Activated CD4-positive, alpha-beta memory T cell treated with anti-CD3 and anti-CD28 coated beads for 36 hours (primary cell): ENCODE measurements at regions not wholly inside any gene's neighbourhood (a gene's known extent, or its start where the extent isn't known, plus 50 kb on each side); places are given as distances from the start of the nearest gene placed in this dataset.

Source experiments
- CTCF ChIA-PET: fragments of 350-600 bp; sonication (Branson Sonifier 250); formaldehyde crosslinking; loops from one replicate; lab custom pipeline; 2021; ENCODE audit warnings: antibody characterized with exemption, inconsistent platforms; lab: Charles Lee
- POLR2A ChIA-PET: fragments of 350-600 bp; sonication (Branson Sonifier 250); formaldehyde crosslinking; loops from one replicate; lab custom pipeline; 2021; ENCODE audit warnings: antibody characterized with exemption; lab: Charles Lee
- DNase-seq: peaks from one replicate; pipeline ENCODE4 v3.0.0-alpha.2; 2020
- H3K27ac Mint-ChIP-seq: one replicate; pipeline ENCODE4 v1.8.0; 2021; ENCODE audit warnings: mixed read lengths
- H3K27me3 Mint-ChIP-seq: one replicate; pipeline ENCODE4 v1.8.0; 2021; ENCODE audit warnings: mixed read lengths
- H3K36me3 Mint-ChIP-seq: one replicate; pipeline ENCODE4 v1.8.0; 2021; ENCODE audit warnings: mixed read lengths
- H3K4me1 Mint-ChIP-seq: one replicate; pipeline ENCODE4 v1.8.0; 2021; ENCODE audit warnings: low read depth, mixed read lengths
- H3K4me3 Mint-ChIP-seq: one replicate; pipeline ENCODE4 v1.8.0; 2021; ENCODE audit warnings: mild to moderate bottlenecking, mixed read lengths
- H3K9me3 Mint-ChIP-seq: one replicate; pipeline ENCODE4 v1.8.0; 2021; ENCODE audit warnings: mixed read lengths
- intact Hi-C: fragments of 100-400 bp; cut with micrococcal nuclease; formaldehyde crosslinking; loops from one replicate; pipeline ENCODE4 v1.15.1; 2023

- Mint-ChIP-seq H3K4me1 (peaks cover 5% of the 10 kb centered on the region), H3K27me3 (no peaks in the 10 kb centered on the region), H3K9me3 (no peaks in the 10 kb centered on the region), H3K4me3 (no peak overlapping the region), H3K36me3 (no peaks in the 10 kb centered on the region), H3K27ac (no peak overlapping the region)
- no peak for DNase-seq
- intact Hi-C loops: loop anchor here (2.0 kb wide), 2 partner anchors 616 to 1432 kb away; no protein-coding TSS in a partner anchor
- POLR2A ChIA-PET: no interaction called here
- CTCF ChIA-PET: interaction anchor here (0.7 to 5.9 kb wide), 7 partner anchors 11 to 1443 kb away, joined by 3 to 49 read pairs (median 4); no protein-coding TSS in a partner anchor
Measured at GRCh38 chr5:152532714-152533113, 127.6 kb upstream of the NMUR2 start.

- POLR2A ChIA-PET: no interaction called here
- Mint-ChIP-seq H3K36me3 (no peaks in the 10 kb centered on the region), H3K27me3 (no peaks in the 10 kb centered on the region), H3K4me1 (no peaks in the 10 kb centered on the region), H3K27ac (no peak overlapping the region), H3K9me3 (no peaks in the 10 kb centered on the region), H3K4me3 (no peak overlapping the region)
- CTCF ChIA-PET: interaction anchor here (5.9 kb wide), 1 partner anchor 1431 kb away, joined by 49 read pairs; no protein-coding TSS in a partner anchor
- intact Hi-C loops: no loop called here
- DNase-seq: no peak
Measured at GRCh38 chr5:152534641-152535040, 129.6 kb upstream of the NMUR2 start.

GRCh38 chr5:152542741-152543140, 137.7 kb upstream of the NMUR2 start:
- intact Hi-C loops: no loop called here
- no peaks in the 10 kb centered on the region for H3K4me1 Mint-ChIP-seq
- H3K36me3 Mint-ChIP-seq: no peaks in the 10 kb centered on the region
- no peak overlapping the region for H3K4me3 Mint-ChIP-seq
- peaks cover 20% of the 10 kb centered on the region for H3K27me3 Mint-ChIP-seq
- POLR2A ChIA-PET: no interaction called here
- no peak for DNase-seq
- H3K27ac Mint-ChIP-seq: no peak overlapping the region
- CTCF ChIA-PET: no interaction called here
- no peaks in the 10 kb centered on the region for H3K9me3 Mint-ChIP-seq

- Mint-ChIP-seq H3K27ac (no peak overlapping the region), H3K4me3 (no peak overlapping the region), H3K36me3 (no peaks in the 10 kb centered on the region), H3K4me1 (no peaks in the 10 kb centered on the region), H3K27me3 (peaks cover 16% of the 10 kb centered on the region), H3K9me3 (no peaks in the 10 kb centered on the region)
- no peak for DNase-seq
- ChIA-PET POLR2A (no interaction called here), CTCF (no interaction called here)
- intact Hi-C loops: no loop called here
Measured at GRCh38 chr5:152546493-152546892, 141.4 kb upstream of the NMUR2 start.

- POLR2A ChIA-PET: no interaction called here
- H3K4me3 Mint-ChIP-seq: no peak overlapping the region
Measured at GRCh38 chr5:152547202-152547601, 142.1 kb upstream of the NMUR2 start.

GRCh38 chr5:152549709-152550108, 144.6 kb upstream of the NMUR2 start:
- ChIA-PET POLR2A (no interaction called here), CTCF (no interaction called here)
- no peaks in the 10 kb centered on the region for H3K36me3 Mint-ChIP-seq
- no peaks in the 10 kb centered on the region for H3K9me3 Mint-ChIP-seq
- H3K4me1 Mint-ChIP-seq: no peaks in the 10 kb centered on the region
- no peak overlapping the region for H3K27ac Mint-ChIP-seq
- intact Hi-C loops: no loop called here
- DNase-seq: no peak
- no peak overlapping the region for H3K4me3 Mint-ChIP-seq
- H3K27me3 Mint-ChIP-seq: peaks cover under 1% of the 10 kb centered on the region

More at GRCh38 chr5:152547202-152547601, 142.1 kb upstream of the NMUR2 start:
- DNase-seq: no peak
- H3K9me3 Mint-ChIP-seq: no peaks in the 10 kb centered on the region
- no peaks in the 10 kb centered on the region for H3K4me1 Mint-ChIP-seq
- H3K27ac Mint-ChIP-seq: no peak overlapping the region
- intact Hi-C loops: no loop called here
- CTCF ChIA-PET: no interaction called here
- H3K36me3 Mint-ChIP-seq: no peaks in the 10 kb centered on the region
- peaks cover 13% of the 10 kb centered on the region for H3K27me3 Mint-ChIP-seq

- H3K36me3 Mint-ChIP-seq: no peaks in the 10 kb centered on the region
- no peaks in the 10 kb centered on the region for H3K9me3 Mint-ChIP-seq
- DNase-seq: no peak
- H3K27me3 Mint-ChIP-seq: no peaks in the 10 kb centered on the region
- no peaks in the 10 kb centered on the region for H3K4me1 Mint-ChIP-seq
- CTCF ChIA-PET: interaction anchor here (0.6 to 2.1 kb wide), 2 partner anchors 9 to 10 kb away, joined by 3 to 7 read pairs; no protein-coding TSS in a partner anchor
- POLR2A ChIA-PET: no interaction called here
- H3K27ac Mint-ChIP-seq: no peak overlapping the region
- no peak overlapping the region for H3K4me3 Mint-ChIP-seq
- intact Hi-C loops: no loop called here
Measured at GRCh38 chr5:152551061-152551460, 146.0 kb upstream of the NMUR2 start.

- CTCF ChIA-PET: no interaction called here
- DNase-seq: no peak
- H3K27ac Mint-ChIP-seq: no peak overlapping the region
- intact Hi-C loops: no loop called here
- no peaks in the 10 kb centered on the region for H3K4me1 Mint-ChIP-seq
- H3K9me3 Mint-ChIP-seq: no peaks in the 10 kb centered on the region
- no peaks in the 10 kb centered on the region for H3K36me3 Mint-ChIP-seq
- H3K4me3 Mint-ChIP-seq: no peak overlapping the region
- POLR2A ChIA-PET: no interaction called here
- H3K27me3 Mint-ChIP-seq: no peaks in the 10 kb centered on the region
Measured at GRCh38 chr5:152556784-152557183, 151.7 kb upstream of the NMUR2 start.

GRCh38 chr5:152560512-152561137, 155.5 kb upstream of the NMUR2 start:
- ChIA-PET CTCF (interaction anchor here (0.7 to 1.8 kb wide), 6 partner anchors 9 to 1408 kb away, joined by 3 to 30 read pairs (median 4); no protein-coding TSS in a partner anchor), POLR2A (no interaction called here)
- intact Hi-C loops: loop anchor here (10.0 kb wide), 1 partner anchor 564 kb away; no protein-coding TSS in a partner anchor
- no peaks in the 10 kb centered on the region for H3K4me1 Mint-ChIP-seq
- H3K27ac Mint-ChIP-seq: no peak overlapping the region
- no peak overlapping the region for H3K4me3 Mint-ChIP-seq
- no peaks in the 10 kb centered on the region for H3K27me3 Mint-ChIP-seq
- H3K36me3 Mint-ChIP-seq: no peaks in the 10 kb centered on the region
- DNase-seq: peak; percentile 60
- H3K9me3 Mint-ChIP-seq: no peaks in the 10 kb centered on the region

GRCh38 chr5:152568016-152568415, 162.9 kb upstream of the NMUR2 start:
- DNase-seq: no peak
- no peaks in the 10 kb centered on the region for H3K4me1 Mint-ChIP-seq
- no peaks in the 10 kb centered on the region for H3K36me3 Mint-ChIP-seq
- CTCF ChIA-PET: no interaction called here
- POLR2A ChIA-PET: no interaction called here
- H3K4me3 Mint-ChIP-seq: no peak overlapping the region
- intact Hi-C loops: loop anchor here (10.0 kb wide), 1 partner anchor 557 kb away; no protein-coding TSS in a partner anchor
- H3K27me3 Mint-ChIP-seq: no peaks in the 10 kb centered on the region
- H3K27ac Mint-ChIP-seq: no peak overlapping the region
- no peaks in the 10 kb centered on the region for H3K9me3 Mint-ChIP-seq

- no peak overlapping the region for H3K27ac Mint-ChIP-seq
- no peaks in the 10 kb centered on the region for H3K27me3 Mint-ChIP-seq
- peaks cover 5% of the 10 kb centered on the region for H3K9me3 Mint-ChIP-seq
- no peaks in the 10 kb centered on the region for H3K4me1 Mint-ChIP-seq
- no peaks in the 10 kb centered on the region for H3K36me3 Mint-ChIP-seq
- no peak for DNase-seq
- CTCF ChIA-PET: no interaction called here
- intact Hi-C loops: no loop called here
- no peak overlapping the region for H3K4me3 Mint-ChIP-seq
- POLR2A ChIA-PET: no interaction called here
Measured at GRCh38 chr5:152572812-152573211, 167.7 kb upstream of the NMUR2 start.

GRCh38 chr5:152584103-152584502, 179.0 kb upstream of the NMUR2 start:
- H3K36me3 Mint-ChIP-seq: no peaks in the 10 kb centered on the region
- no peak overlapping the region for H3K4me3 Mint-ChIP-seq
- intact Hi-C loops: no loop called here
- H3K4me1 Mint-ChIP-seq: no peaks in the 10 kb centered on the region
- H3K27ac Mint-ChIP-seq: no peak overlapping the region
- no peak for DNase-seq
- H3K27me3 Mint-ChIP-seq: peaks cover 2% of the 10 kb centered on the region
- H3K9me3 Mint-ChIP-seq: peaks cover 6% of the 10 kb centered on the region
- POLR2A ChIA-PET: no interaction called here
- CTCF ChIA-PET: no interaction called here

- CTCF ChIA-PET: no interaction called here
- Mint-ChIP-seq H3K36me3 (no peaks in the 10 kb centered on the region), H3K4me1 (no peaks in the 10 kb centered on the region), H3K27me3 (no peaks in the 10 kb centered on the region), H3K9me3 (peaks cover 5% of the 10 kb centered on the region), H3K27ac (no peak overlapping the region), H3K4me3 (no peak overlapping the region)
- intact Hi-C loops: no loop called here
- POLR2A ChIA-PET: no interaction called here
- no peak for DNase-seq
Measured at GRCh38 chr5:152592416-152592815, 187.3 kb upstream of the NMUR2 start.
